BE2C (cell line): ENCODE measurements at regions not wholly inside any gene's neighbourhood (a gene's known extent, or its start where the extent isn't known, plus 50 kb on each side); places are given as distances from the start of the nearest gene placed in this dataset.

Experiments
- DNase-seq: peaks from one replicate; pipeline ENCODE4 v3.0.0-alpha.2; 2020
- H3K27me3 ChIP-seq: fragments of 250-450 bp; sonication (Bioruptor Pico); 2 replicates; pipeline ENCODE4 v1.5.1; 2020; ENCODE audit warnings: mild to moderate bottlenecking
- H3K36me3 ChIP-seq: fragments of 250-450 bp; sonication (Bioruptor Pico); 2 replicates; pipeline ENCODE4 v1.5.1; 2020; ENCODE audit warnings: mild to moderate bottlenecking
- H3K4me1 ChIP-seq: fragments of 250-450 bp; sonication (Bioruptor Pico); 2 replicates; pipeline ENCODE4 v1.5.1; 2020
- H3K4me3 ChIP-seq: 2 replicates; pipeline ENCODE4 v1.5.1; 2011; ENCODE audit warnings: low read depth, low read length
- H3K9me3 ChIP-seq: fragments of 250-450 bp; sonication (Bioruptor Pico); 2 replicates; pipeline ENCODE4 v1.5.1; 2020
- TF ChIP-seq, protein P1 (sequence below): IDR thresholded peaks from 2 replicates; pipeline ENCODE4 v1.5.1; 2012; ENCODE audit warnings: mild to moderate bottlenecking, low read depth, low read length

DNA sequence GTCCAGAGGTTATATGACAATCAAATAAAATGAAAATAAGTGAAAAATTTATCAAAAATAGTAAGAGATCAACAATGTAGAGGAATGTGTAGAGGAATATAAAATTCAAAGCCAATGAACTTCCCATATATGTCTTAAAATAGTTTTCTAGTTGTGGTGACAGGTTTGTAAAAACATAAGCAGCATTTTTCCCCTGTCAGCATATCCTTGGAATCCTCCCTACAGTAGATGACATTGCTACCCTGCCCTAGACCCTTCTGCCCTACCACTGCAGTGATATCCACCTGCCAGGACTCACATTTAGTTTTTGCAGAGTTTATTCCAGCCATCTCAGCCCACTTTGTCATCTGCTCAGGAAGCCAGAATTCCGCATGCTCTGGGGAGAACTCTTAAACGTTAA is 842.0 kb downstream of the RPS29 start:
- DNase-seq: no peak
- no peaks in the 10 kb centered on the region for H3K27me3 ChIP-seq
- no peaks in the 10 kb centered on the region for H3K9me3 ChIP-seq
- TF ChIP-seq, protein P1, sequence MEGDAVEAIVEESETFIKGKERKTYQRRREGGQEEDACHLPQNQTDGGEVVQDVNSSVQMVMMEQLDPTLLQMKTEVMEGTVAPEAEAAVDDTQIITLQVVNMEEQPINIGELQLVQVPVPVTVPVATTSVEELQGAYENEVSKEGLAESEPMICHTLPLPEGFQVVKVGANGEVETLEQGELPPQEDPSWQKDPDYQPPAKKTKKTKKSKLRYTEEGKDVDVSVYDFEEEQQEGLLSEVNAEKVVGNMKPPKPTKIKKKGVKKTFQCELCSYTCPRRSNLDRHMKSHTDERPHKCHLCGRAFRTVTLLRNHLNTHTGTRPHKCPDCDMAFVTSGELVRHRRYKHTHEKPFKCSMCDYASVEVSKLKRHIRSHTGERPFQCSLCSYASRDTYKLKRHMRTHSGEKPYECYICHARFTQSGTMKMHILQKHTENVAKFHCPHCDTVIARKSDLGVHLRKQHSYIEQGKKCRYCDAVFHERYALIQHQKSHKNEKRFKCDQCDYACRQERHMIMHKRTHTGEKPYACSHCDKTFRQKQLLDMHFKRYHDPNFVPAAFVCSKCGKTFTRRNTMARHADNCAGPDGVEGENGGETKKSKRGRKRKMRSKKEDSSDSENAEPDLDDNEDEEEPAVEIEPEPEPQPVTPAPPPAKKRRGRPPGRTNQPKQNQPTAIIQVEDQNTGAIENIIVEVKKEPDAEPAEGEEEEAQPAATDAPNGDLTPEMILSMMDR: no peak
- no peaks in the 10 kb centered on the region for H3K4me1 ChIP-seq
- H3K36me3 ChIP-seq: no peaks in the 10 kb centered on the region
- no peak overlapping the region for H3K4me3 ChIP-seq

DNA sequence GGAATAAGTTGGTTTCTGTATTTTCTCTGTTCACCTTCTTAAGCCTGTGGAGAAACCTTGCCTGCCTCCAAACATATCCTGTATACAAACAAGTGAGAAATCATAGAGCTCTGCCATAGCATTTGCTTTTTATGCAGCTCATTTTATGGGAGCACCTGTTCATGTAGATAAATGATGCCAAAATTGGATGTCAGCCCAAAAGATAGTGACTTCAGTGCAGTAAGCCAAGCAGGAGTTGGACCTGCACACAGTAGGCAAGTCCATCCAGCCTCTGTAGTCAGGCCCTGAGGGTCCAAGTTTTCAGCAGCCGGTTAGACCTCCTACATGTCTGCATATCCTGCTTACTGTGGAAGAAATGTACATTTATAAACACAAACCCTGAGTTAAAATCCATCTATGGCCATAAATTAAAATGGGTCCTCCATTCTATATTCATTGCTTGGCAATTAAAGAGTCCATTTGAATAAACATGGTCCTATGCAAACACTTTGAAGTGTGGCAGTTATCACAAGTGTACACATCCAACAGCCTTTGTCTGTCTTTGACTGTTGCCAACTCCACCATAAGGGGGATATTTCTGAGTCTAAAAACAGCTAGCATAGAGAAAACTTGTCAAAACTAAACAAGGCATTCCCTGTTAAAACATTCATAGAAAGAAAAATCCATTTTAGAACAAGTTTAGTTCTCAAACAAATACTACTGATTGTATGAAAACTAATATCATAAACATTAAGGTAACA is 847.8 kb downstream of the RPS29 start:
- Histone ChIP-seq H3K4me1 (no peaks in the 10 kb centered on the region), H3K27me3 (no peaks in the 10 kb centered on the region), H3K4me3 (no peak overlapping the region), H3K9me3 (no peaks in the 10 kb centered on the region), H3K36me3 (no peaks in the 10 kb centered on the region)
- TF ChIP-seq, protein P1: no peak
- DNase-seq: no peak

DNA sequence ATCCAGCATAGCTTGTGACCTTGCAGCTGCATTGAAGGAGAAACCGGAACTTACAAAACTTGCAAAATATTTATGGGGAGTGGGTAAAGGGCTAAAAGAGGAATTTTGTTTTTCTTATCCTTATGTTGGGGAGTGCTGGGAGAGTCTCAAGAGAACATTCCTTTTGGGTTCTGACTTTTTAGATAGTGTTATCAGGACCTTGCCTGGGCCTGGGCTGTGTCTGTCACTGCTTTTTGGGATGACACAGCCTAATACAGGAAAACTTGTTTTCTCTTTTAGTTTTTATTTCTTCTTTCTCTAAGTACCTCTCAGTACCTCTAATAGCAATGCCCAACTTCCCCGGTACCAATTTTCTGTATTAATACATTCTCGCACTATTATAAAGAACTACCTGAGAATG is 850.6 kb downstream of the RPS29 start:
- H3K4me1 ChIP-seq: no peaks in the 10 kb centered on the region
- DNase-seq: no peak

DNA sequence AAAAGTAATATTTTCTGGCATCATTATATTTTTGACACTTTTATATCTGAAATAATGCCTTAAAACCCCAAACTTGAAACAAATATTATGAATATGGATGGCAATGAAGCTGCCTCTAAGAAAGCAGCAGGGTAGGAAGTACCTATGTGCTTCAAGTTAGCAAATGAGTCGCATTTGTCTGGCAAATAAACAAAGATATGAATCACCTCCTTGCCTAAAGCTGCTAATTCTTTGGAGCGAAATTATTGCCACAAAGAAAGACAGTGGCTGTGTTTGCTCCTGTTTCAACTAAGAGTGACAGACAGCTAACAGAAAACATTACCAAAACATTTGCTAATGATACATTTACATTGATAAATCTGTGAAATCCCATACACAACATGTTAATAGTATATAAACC is 854.9 kb downstream of the RPS29 start:
- H3K9me3 ChIP-seq: no peaks in the 10 kb centered on the region; the same call in 1 of the 2 replicates
- H3K36me3 ChIP-seq: no peaks in the 10 kb centered on the region
- no peaks in the 10 kb centered on the region for H3K4me1 ChIP-seq
- TF ChIP-seq, protein P1: no peak
- no peak for DNase-seq
- no peaks in the 10 kb centered on the region for H3K27me3 ChIP-seq
- no peak overlapping the region for H3K4me3 ChIP-seq

More for the DNA sequence above, 850.6 kb downstream of the RPS29 start:
- Histone ChIP-seq H3K9me3 (no peaks in the 10 kb centered on the region), H3K4me3 (no peak overlapping the region), H3K27me3 (no peaks in the 10 kb centered on the region), H3K36me3 (no peaks in the 10 kb centered on the region)
- TF ChIP-seq, protein P1: no peak

DNA sequence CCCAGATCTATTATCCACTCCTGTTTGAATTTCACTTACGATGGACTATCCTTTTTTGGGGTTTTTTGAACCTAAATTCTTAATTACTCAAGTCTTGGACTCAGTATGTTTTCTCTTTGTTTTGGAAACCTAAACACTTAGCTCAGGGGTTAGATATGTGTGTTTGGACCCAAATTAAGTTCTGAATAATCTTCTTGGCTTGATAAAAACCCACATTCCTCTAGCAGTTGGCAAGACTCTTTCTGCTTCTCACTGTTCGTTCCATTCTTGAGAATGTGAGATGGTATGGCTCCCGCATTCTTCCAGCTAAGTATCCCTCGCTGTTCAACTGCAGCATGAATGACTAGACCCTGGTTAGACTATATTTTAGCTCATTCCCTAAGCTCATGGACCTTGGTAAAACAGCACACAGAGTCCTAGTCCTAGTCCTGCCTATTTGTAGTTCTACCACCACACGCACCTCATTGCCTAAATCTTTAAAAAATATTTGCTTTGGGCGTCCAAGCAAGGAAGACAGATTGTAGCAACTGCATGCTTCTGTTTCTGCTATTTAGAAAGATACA is 860.0 kb downstream of the RPS29 start:
- Histone ChIP-seq H3K4me1 (no peaks in the 10 kb centered on the region), H3K36me3 (no peaks in the 10 kb centered on the region), H3K27me3 (no peaks in the 10 kb centered on the region), H3K9me3 (no peaks in the 10 kb centered on the region; the same call in 1 of the 2 replicates), H3K4me3 (no peak overlapping the region)
- no peak for DNase-seq
- TF ChIP-seq, protein P1: no peak

DNA sequence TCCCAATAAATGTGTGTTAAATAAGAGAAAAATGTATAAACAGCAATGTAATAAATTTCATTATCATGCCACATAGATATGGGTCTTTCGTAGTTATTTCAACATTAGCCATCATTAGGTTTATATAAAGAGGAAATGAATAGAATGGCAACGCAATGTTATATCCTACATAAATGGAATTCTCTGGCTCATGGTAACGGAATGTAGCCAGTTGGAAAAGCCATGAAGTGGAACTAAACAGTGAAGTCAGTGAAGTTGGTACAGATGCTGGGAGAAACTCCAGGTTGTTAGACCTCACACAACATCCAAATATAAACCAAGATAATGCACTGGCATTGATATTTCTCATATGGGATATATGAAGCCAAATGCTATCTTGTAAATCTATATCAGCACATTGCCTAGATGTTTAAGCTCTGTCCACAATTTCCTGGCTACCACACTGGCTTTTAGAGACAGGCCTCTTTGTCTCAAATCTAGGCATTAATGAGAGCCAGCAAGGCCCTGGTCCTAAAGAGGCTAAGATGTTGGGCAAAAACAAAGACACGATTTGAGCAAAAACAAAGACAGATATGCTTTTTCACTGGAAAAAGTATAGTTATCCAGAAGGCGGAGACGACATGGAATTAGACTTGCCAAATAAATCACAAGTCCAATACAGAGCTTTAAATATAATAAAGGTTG is 861.0 kb downstream of the RPS29 start:
- DNase-seq: no peak
- Histone ChIP-seq H3K27me3 (no peaks in the 10 kb centered on the region), H3K36me3 (no peaks in the 10 kb centered on the region), H3K4me3 (no peak overlapping the region), H3K4me1 (no peaks in the 10 kb centered on the region), H3K9me3 (no peaks in the 10 kb centered on the region; the same call in 1 of the 2 replicates)
- TF ChIP-seq, protein P1: no peak
